Sigmoid colon (tissue), 4 donors: ENCODE measurements at regions not wholly inside any gene's neighbourhood (a gene's known extent, or its start where the extent isn't known, plus 50 kb on each side); places are given as distances from the start of the nearest gene placed in this dataset.

Source experiments
- EP300 ChIP-seq, 4 donors: sonication (generic); formaldehyde crosslinking; IDR thresholded peaks; one replicate each; pipeline ENCODE4 v1.6.1; 2017; ENCODE audit warnings: antibody characterized with exemption in 4 of 4
- POLR2A ChIP-seq, 2 donors: fragments of 450-650 bp; IDR thresholded peaks; one replicate each; pipeline ENCODE4 v1.6.1; 2016; ENCODE audit warnings: antibody characterized with exemption in 2 of 2, mild to moderate bottlenecking in 2 of 2, moderate library complexity in 2 of 2
- POLR2AphosphoS5 ChIP-seq, 4 donors: sonication (generic); formaldehyde crosslinking; IDR thresholded peaks; one replicate each; pipeline ENCODE4 v1.6.1; 2017; ENCODE audit warnings: antibody characterized with exemption in 4 of 4
- TF ChIP-seq, protein P1 (sequence below), 4 experiments: fragments of 450-650 bp in 3 of 4; fragments of 200-600 bp in 1 of 4; IDR thresholded peaks; one replicate each; pipeline ENCODE4 v1.5.1; 2016 to 2019; ENCODE audit warnings: antibody characterized with exemption in 4 of 4, mild to moderate bottlenecking in 3 of 4, moderate library complexity in 2 of 4

DNA sequence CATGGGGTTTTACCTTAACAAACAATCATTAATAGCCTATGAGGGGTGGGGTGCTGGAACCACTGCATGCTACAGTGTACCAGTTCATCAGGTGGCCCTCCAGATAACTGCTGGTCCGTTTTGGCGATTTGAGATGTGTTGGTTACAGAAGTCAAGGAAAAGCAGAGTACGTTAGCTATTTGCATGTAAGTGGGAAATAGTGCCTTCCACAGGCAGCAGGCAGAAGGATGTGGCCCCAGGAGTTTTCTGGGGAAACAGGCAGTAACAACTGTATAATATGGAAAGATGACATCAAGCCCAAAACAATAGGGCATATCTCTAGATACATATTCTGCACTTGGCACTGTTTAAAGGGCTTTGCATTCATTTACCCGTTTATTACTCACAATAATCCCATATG is 245.7 kb downstream of the COL4A1 start:
- TF ChIP-seq, protein P1, sequence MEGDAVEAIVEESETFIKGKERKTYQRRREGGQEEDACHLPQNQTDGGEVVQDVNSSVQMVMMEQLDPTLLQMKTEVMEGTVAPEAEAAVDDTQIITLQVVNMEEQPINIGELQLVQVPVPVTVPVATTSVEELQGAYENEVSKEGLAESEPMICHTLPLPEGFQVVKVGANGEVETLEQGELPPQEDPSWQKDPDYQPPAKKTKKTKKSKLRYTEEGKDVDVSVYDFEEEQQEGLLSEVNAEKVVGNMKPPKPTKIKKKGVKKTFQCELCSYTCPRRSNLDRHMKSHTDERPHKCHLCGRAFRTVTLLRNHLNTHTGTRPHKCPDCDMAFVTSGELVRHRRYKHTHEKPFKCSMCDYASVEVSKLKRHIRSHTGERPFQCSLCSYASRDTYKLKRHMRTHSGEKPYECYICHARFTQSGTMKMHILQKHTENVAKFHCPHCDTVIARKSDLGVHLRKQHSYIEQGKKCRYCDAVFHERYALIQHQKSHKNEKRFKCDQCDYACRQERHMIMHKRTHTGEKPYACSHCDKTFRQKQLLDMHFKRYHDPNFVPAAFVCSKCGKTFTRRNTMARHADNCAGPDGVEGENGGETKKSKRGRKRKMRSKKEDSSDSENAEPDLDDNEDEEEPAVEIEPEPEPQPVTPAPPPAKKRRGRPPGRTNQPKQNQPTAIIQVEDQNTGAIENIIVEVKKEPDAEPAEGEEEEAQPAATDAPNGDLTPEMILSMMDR (IDR thresholded peaks at IDR 0.05): no peak
- TF ChIP-seq POLR2AphosphoS5 (IDR thresholded peaks at IDR 0.05): no peak
- no peak for TF ChIP-seq POLR2A (IDR thresholded peaks at IDR 0.05)
- no peak for TF ChIP-seq EP300 (IDR thresholded peaks at IDR 0.05)
